Right atrium auricular region (tissue), 2 donors: ENCODE measurements at regions not wholly inside any gene's neighbourhood (a gene's known extent, or its start where the extent isn't known, plus 50 kb on each side); places are given as distances from the start of the nearest gene placed in this dataset.

ENCODE experiments used
- DNase-seq: peaks from one replicate; pipeline ENCODE4 v3.0.0-alpha.2; 2019; ENCODE audit warnings: low spot score
- H3K27ac ChIP-seq, 2 donors: fragments of 200-600 bp; sonication (generic); 1 replicate in 1 of 2; 2 replicates in 1 of 2; pipeline ENCODE4 v1.5.1; 2016 to 2019
- H3K27me3 ChIP-seq, 2 donors: fragments of 200-600 bp; sonication (generic); one replicate each; pipeline versions ENCODE4 v1.5.1 to v1.6.0; 2017 to 2019
- H3K36me3 ChIP-seq: fragments of 200-600 bp; sonication (generic); one replicate; pipeline ENCODE4 v1.5.1; 2016
- H3K4me1 ChIP-seq, 2 donors: fragments of 200-600 bp; sonication (generic); one replicate each; pipeline versions ENCODE4 v1.5.1 to v1.6.0; 2017 to 2019
- H3K4me3 ChIP-seq, 2 donors: fragments of 200-600 bp; sonication (generic); 1 replicate in 1 of 2; 2 replicates in 1 of 2; pipeline ENCODE4 v1.5.1; 2017 to 2019; ENCODE audit warnings: mild to moderate bottlenecking in 1 of 2, moderate library complexity in 1 of 2
- H3K9me3 ChIP-seq, 2 donors: fragments of 200-600 bp; sonication (generic); one replicate each; pipeline ENCODE4 v1.5.1; 2019
- CTCF ChIP-seq, 2 donors: fragments of 200-600 bp; sonication (generic); IDR thresholded peaks; one replicate each; pipeline ENCODE4 v1.5.1; 2019; ENCODE audit warnings: antibody characterized with exemption in 2 of 2

GRCh38 chr1:29696656-29697390 is 460.5 kb downstream of the PTPRU start:
- no peak for DNase-seq
- Histone ChIP-seq H3K27ac (no peak overlapping the region), H3K4me3 (no peak overlapping the region), H3K4me1 (no peaks in the 10 kb centered on the region), H3K9me3 (peaks cover 0 to 8% of the 10 kb centered on the region in 2 donors), H3K36me3 (no peaks in the 10 kb centered on the region), H3K27me3 (no peaks in the 10 kb centered on the region)
- no peak for TF ChIP-seq CTCF (IDR thresholded peaks at IDR 0.05)

- Histone ChIP-seq H3K36me3 (no peaks in the 10 kb centered on the region), H3K27me3 (no peaks in the 10 kb centered on the region), H3K4me3 (no peak overlapping the region), H3K27ac (no peak overlapping the region), H3K4me1 (no peaks in the 10 kb centered on the region), H3K9me3 (peaks cover 0 to 8% of the 10 kb centered on the region in 2 donors)
- DNase-seq, result no peak
- no peak for TF ChIP-seq CTCF (IDR thresholded peaks at IDR 0.05)
Observed at GRCh38 chr1:29695803-29696202, 459.5 kb downstream of the PTPRU start.

- H3K27ac ChIP-seq, result no peak overlapping the region
- no peaks in the 10 kb centered on the region for H3K36me3 ChIP-seq
- H3K4me1 ChIP-seq, result no peaks in the 10 kb centered on the region
- no peaks in the 10 kb centered on the region for H3K27me3 ChIP-seq
- TF ChIP-seq CTCF (IDR thresholded peaks at IDR 0.05), result no peak
- peaks cover 0 to 8% of the 10 kb centered on the region in 2 donors for H3K9me3 ChIP-seq
- H3K4me3 ChIP-seq, result no peak overlapping the region
- DNase-seq, result no peak
Observed at GRCh38 chr1:29695036-29695435, 458.7 kb downstream of the PTPRU start.

- Histone ChIP-seq H3K27ac (no peak overlapping the region), H3K9me3 (peaks cover 0 to 8% of the 10 kb centered on the region in 2 donors), H3K27me3 (no peaks in the 10 kb centered on the region), H3K36me3 (no peaks in the 10 kb centered on the region), H3K4me3 (no peak overlapping the region), H3K4me1 (no peaks in the 10 kb centered on the region)
- TF ChIP-seq CTCF (IDR thresholded peaks at IDR 0.05), result no peak
- DNase-seq, result no peak
Observed at GRCh38 chr1:29691499-29691898, 455.2 kb downstream of the PTPRU start.

- Histone ChIP-seq H3K4me1 (no peaks in the 10 kb centered on the region), H3K4me3 (no peak overlapping the region), H3K27me3 (no peaks in the 10 kb centered on the region), H3K36me3 (no peaks in the 10 kb centered on the region), H3K27ac (no peak overlapping the region), H3K9me3 (peaks cover 0 to 8% of the 10 kb centered on the region in 2 donors)
- no peak for TF ChIP-seq CTCF (IDR thresholded peaks at IDR 0.05)
- no peak for DNase-seq
Observed at GRCh38 chr1:29690156-29690555, 453.8 kb downstream of the PTPRU start.
